NCI-H526 treated with DMSO at 0.1 percent for 48 hours (cell line): ENCODE measurements at regions not wholly inside any gene's neighbourhood (a gene's known extent, or its start where the extent isn't known, plus 50 kb on each side); places are given as distances from the start of the nearest gene placed in this dataset.
A peak's percentile ranks its signal among the peaks of the same experiment; 100 is the strongest.

Experiments used
- DNase-seq: peaks from one replicate; lab custom pipeline; 2025; lab: John Stamatoyannopoulos, UW

DNA sequence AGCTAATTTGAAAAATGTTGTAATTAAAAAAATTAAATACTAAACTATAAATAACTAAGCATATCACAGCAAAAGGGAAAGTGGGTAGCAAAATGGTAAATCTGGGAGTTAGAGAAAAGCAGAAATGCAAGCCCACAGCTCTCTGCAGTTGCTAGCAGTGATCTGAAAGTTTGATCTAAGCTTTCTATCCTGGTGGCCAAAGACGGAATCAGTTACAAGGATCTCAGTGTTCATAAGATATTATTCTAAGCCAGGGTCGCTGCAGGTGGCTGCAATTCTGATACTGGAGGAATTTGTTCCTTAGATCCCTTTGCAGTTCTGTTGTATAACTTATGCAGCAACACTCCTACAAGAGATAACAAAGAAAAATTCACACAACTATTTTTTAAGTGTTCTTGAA, 363.7 kb downstream of the SETD4 start:
- DNase-seq: no peak

DNA sequence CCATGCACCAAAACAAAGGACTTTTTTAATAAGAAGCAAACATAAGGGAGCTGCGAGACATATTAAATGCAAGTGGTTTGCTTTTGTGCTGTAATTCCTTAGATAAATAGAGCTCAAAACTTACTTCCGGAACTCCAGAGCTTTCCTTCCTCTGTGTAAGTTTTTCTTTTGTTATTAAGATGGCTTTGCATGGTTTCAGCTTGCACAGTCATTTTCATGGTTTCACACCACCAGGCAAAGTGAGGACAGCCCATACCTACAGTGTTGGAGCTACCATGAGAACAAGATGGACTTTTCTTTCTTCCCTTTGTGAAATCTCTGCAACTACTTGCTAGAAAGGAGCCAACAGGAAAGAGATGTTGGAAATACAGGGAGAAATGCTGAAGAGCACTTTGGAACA, 368.0 kb downstream of the SETD4 start:
- DNase-seq: no peak

DNA sequence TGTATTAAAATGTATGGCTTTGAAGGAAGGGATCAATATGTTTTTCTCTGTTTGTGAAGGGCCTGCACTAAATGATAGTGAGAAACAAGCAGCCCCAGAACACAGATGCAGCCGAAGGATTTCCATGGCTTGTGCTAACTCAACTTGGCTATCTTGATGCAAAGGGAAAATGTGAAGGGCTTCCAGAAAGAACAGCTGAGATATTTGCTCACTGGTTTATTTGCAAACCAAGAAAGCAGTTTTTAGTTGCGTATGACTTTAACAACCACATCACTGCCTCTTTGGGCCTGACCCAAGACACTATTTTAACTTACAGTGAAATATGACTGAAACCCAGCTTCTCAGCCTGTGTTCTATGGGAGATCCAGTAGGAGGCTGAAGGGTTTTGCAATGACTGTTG, 369.9 kb downstream of the SETD4 start:
- no peak for DNase-seq

DNA sequence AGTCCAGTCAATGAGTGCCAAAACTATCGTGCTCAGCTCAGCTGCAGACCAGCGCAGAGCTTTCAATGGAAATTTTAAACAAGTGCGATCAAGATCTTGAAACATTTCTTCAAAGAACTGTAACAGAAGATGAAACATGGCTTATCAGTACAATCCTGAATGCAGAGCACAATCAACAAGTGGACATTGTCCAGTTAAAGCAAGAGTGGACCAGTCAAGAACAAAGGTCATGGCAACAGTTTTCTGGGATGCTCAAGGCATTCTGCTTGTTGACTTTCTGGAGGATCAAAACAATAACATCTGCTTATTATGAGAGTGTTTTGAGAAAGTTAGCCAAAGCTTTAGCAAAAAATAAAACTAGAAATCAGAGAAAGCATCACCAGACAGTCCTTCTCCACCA, 374.2 kb downstream of the SETD4 start:
- DNase-seq: no peak

DNA sequence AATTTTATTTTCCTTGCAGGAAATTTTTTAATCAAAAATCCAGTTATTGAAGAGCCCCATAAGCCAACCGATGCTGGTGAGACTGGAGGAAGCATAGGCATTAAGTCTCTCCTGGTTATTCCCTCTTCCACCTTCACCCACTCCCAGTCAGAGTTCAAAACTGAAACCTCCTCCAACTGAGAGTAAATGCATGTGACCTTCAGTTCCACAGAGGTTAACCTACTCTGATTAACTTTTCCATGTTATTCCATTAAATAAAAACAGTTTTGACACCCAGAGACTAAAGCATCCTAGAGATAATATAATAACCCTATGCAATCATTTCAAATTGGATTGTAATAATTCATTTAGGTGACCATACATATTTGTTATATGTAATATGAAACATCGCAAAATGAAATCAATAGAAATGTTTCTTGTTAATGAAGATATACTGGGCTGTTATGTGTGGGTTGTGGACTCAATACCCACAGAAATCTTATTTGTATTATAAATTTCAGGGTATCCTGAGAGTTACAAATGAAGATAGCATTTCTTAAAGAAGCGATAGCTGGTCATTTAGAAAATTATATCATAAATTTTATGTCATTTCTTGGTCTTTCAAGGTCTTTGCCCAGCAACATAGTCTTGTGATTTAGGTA, 376.5 kb downstream of the SETD4 start:
- no peak for DNase-seq

DNA sequence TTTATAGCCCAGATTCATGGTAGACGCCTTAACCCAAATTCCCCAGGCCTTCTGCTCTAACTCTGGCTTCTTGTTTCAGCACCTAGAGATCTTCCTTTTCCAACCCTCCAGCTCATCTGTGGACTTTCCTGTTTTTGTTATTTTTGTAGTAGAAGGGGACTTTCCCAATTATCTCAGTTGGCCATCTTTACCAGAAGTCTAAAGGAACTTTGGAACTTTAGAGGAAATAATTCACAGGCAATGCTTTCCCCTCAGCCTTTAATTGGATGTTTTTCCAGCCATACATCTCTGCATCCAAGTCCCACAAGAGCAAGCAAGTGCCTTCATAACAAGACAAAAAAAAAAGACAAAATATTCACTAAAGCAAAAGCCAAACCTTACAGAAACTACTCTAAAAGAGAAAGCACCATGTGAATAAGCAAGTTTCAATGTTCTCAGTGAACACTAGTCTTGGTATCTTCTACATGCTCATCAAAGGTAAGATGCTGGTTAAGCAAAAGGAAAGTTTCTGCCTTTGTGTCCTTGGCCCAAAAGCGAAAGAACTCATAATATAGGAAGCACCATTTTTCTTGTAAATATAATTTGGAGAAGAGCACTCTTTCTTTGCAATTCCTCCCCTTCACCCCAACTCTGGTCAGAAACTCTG, 377.3 kb downstream of the SETD4 start:
- no peak for DNase-seq

DNA sequence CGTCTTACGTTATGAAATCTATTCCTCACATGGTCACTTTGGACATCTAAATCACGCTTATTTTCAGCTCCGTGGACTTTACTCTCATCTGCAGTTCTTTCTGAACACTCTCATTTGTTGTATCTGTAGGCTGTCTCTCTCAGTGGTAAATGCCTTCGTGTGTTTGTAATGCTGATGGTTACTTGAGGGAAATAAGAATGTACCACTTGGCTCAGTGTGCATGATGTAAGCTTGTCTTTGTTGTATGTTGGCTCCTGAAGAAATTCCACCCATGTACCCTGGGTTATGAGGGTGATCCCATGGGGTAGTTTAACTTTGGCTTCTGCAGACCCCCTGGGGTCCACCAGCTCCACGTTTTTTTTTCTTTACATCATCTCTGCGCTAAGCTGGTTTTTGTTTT, 378.4 kb downstream of the SETD4 start:
- no peak for DNase-seq

DNA sequence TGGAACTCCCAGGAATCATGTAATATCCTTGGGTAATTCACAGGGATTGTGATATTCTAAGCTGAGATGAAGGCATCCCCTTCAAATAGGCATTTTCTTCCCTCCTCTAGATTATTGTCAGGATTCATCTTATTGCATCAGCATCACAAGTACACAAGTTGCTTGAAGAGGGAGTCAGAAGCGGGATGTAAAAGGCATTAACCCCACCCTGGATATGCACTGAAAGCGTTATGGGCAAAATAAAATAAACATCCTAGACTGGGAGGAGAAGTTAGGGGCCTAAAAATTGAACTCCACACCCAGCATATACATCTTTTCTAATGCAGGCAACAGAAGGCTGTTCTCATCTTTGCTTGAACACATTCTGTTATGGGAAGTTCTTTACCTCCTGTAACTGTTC, 381.2 kb downstream of the SETD4 start:
- DNase-seq: no peak

DNA sequence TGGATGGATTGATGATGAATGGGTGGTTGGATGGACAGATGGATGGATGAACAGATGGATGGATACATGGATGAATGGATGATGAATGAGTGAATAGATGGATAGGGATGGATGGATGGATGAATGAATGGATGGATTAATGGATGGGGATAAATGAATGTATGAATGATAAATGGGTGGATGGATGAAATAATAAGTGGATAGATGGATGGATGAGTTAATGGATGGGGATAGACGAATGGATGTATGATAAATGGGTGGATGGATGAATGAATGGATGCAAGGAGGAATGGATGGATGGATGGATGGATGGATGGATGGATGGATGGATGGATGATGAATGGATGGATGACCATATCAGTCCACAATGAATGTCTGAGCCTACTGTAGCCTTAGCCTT, 381.9 kb downstream of the SETD4 start:
- DNase-seq: no peak

DNA sequence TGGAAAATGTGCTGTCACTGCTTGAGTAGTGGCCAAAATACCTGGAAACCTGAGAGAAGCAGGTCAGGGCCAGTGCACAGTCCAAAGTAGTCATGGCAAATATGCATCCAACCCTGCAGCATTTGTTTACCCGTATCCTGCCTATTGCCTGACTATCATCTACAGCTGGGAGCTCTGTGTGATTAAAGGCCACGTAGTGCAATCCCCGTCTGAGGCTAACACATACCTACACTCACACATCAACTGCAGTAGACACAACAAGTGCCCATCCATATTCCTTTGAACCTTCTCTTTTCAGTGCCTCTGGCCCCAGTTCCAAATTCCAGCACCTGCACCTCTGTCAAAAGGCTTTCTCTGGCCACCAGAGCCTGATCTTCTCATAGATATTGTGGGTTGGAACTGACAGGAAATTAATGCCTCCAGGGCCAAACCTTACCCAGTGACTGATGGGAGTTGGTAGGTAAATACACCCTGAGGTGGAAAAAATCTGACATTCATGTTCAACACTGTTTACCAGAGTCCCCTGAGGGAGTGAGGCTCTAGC, 383.0 kb downstream of the SETD4 start:
- DNase-seq: no peak

DNA sequence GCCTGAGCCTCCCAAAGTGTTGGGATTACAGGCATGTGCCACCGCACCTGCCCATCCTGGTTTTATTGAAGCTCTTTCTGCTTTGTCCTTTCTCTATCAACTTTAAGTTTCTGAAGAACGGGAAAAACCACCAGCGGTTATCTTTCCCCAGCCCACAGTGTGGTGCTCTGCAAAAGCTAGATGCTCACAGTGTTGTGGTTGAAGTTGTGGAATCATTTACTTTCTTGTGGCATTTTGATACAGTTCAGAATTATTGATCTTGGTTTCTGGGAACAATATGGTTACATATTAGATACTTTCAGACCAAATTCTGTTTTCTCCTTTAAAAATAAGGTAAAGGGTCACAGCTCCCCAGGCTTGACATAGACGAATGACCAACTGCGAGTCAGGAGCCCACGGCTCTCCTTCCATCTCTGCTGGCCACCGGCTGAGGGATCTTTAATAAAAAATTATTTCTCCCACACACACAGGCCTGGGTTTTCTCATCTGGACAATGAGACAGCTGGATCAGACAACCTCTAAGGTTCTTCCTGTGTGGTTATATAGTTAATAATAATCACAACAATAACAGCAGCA, 385.3 kb downstream of the SETD4 start:
- DNase-seq: no peak

DNA sequence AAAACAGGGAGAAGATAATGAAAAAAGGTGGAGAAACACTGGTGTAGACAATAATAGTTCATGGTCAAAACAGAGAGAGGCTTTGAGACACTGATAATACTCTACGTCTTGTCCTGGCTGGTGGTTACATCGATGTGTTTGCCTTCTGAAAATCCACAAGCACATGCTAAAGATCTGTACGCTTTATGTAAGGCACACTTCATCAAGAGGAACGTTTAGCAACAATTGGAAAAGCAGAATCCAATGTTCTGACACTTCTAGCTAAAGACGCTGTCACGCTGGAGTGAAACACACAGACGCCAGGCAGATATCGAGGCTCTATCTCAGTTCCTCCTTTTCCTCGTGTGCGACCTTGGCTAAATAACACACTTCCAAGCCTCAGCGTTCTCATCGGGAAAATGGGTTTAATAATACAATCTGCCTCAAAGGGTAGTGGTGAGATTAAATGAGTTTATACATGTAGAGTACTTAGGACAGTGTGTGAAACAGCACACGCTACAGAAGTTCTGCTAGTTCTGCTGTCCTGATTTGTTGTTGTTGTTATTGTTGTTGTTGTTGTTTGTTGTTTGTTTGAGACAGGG, 386.1 kb downstream of the SETD4 start:
- no peak for DNase-seq

DNA sequence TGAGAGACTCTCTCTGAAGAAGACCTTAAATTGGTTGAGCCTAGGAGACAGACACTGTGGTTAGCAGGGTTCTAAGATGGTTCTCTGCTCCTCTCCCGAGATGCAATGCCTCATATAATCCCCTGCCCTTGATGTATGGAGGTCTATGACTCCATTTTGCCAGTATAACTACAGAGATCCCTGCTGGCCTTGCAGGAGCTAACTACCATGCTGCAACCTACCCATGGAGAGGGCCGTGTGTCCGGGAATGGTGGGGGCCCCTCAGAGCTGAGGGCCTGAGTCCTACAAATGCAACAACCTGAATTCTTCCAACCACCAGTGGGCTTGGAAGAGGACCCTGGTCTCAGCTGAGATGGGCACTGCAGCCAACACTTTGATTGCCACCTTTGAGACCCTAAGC, 388.0 kb downstream of the SETD4 start:
- no peak for DNase-seq

DNA sequence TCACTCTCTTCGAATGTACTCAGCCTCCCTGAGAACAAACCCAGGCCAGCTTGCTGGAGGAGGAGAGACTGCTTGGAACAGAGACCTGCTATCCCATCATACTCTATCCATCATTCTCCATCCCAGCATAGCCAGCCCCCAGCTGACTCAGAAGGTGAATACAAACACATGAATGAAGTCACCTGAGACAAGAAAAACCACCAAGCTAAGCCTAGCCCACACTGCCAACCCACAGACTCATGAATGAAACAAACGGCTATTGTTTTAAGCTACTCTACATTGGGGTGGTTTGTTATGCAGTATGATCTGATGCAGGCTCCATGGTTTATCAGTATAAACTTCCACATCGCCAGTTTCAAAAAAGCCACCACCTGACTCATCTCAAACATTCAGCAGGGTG, 395.6 kb downstream of the SETD4 start:
- peak; percentile 82 for DNase-seq

DNA sequence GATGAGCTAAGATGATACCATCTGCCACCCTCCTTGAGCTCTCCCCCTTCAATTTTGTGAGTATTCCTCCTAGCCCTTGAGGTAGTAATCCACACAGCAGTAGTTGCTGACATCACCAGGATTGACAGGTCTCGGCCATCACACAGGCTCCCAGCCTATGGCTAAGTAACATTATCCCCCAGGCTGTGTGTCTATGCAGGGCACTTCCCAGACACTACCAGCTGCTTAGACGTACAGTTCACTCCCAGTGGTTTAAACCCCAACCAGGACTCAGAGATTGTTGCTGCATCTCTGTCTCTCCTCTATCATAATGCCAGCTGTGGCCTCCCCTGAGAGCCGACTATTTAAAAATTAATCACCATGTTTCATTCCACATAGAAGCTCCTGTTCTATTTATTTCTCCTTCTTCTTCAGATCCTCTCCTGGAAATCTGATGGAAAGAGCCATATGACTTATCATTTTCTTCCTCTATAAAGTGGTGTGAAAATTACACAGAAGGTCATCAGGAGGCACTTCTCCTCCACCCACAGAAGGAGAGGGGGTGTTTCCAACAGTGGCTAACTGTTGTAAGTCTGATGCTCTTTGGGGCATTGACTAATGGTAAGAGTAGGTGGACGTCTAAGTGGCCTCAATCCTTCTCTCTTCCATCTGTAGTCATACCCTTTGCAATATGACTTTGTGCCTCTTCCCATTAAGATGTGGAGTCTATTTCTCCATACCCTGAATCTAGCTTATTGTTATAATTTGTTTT, 396.3 kb downstream of the SETD4 start:
- no peak for DNase-seq

DNA sequence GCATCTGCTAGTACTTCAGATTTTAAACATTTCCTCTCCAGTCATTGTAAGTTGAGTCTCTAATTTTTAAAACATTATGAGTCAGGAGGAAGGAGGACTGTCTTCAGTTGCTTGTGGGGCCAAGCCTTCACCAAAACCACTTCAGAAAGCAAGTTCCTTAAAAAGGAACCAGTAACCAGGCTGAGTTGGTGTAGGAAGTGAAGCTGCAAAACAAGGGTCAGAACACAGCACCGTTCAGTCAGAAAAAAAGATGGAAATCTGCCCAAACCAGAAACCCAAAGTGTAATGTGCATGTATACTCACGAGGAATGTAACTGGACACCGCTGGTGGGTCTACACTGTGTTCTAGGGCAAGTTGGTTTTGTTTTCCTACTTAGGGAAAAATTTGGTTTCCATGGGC, 402.1 kb downstream of the SETD4 start:
- DNase-seq: no peak

DNA sequence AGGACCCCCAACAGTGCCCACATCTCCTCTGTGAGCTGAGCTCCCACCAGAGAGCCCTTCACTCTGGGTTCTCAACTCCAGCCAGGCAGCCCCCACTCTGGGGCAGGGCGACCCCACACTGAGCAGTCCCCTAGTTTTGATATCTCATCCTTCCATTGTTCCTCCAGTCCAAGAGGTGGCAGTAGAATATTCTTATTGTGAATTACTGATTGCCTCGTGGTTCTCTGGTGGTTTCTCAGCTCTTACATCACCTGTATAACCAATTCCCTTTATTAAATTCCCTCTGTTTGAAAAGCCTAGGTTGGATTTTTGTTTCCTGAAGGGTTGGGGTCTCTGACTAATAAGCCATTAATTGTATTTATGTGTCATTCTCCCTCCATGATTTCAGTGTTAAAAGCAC, 407.5 kb downstream of the SETD4 start:
- DNase-seq: no peak

DNA sequence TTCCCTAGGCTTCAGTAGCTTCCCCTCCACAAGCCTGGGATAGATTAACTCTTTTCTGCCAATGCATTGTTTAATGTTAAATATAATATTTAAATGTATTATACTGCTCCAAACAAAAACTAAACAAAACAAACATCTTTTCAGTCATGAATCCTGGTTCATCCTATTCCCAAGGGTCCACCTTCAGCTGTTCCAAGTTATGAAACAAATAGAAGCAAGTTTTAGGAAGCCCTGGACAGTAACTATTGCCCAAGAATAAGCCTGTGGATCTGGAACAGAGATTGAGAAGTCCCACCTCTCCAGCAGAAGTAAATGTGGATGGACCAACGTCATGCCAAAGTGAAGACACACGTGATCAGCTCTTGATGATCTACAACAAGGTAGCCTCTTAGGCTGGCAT, 408.1 kb downstream of the SETD4 start:
- DNase-seq: no peak

DNA sequence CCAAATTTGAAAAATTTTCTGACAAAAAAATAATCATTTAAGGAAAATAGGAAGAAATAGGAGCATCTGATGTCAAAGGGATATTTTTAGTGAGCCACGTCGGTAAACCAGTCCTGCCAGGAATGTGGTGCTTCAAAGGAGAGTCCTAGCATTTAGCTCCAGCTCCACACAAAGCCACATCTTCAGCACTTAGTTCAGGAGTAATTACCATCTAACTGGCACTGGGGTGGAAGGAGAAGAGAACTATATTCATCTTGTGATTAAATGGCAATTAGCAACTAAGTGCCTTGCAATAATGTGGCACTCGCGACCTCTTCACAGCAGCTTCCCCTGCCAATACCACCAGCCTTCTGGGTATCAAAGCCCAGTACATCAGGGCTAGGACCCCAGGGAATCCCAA, 409.1 kb downstream of the SETD4 start:
- no peak for DNase-seq

DNA sequence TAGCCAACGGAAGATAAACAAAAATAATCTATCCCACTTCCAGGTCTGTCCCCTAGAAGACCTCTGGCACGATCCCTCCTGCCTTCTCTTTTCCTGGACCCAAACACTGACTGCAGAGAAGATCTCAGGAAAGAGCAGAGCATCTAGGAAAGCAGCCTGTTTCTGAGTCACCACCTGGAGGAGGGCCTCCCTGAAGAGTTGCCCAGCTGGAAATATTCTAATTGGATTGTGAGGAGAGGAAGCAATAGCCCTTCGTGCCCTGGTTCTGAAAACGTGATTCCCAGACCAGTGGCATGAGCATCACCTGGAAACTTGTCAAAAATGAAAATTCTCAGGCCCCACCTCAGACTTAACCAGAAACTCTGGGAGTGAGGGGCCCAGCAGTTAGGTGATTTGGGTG, 411.1 kb downstream of the SETD4 start:
- DNase-seq: no peak

DNA sequence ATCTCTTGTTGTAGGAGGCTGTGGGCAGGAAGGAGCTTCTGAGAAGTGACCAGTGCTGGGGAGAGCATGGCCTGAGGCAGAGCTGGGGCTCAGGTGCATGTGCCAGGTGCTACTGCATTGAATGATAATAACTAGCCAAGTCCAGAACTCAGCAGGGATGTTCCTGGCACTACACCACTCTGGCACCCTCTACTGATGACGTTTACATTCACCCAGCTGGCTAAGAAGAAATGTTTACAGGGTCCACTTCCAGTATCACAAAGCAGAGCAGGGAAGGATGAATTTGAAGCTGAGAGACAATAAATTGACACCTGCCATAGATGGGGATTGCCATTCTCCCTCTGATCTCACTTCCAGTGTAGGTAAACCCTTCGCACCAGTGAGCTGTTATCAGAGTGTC, 411.8 kb downstream of the SETD4 start:
- DNase-seq: peak; percentile 18

DNA sequence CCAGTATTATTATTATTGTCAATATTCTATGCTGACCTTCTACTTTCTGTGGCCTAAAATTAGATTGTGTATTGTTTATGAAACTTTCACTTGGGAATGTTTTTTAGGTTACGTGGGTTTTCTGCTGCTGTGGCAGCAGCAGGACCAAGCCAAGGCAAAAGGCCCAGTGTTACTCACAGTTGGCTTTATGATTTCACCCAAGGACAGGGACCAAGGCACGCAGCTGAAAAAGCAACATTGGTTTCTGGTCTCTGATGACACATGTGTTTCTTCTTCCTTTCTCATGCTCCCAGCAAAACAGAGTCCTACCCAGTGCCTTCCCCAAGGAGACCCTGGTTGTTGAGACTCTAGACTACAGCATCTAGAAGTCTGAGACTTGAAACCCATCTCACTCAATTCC, 413.7 kb downstream of the SETD4 start:
- DNase-seq: no peak

DNA sequence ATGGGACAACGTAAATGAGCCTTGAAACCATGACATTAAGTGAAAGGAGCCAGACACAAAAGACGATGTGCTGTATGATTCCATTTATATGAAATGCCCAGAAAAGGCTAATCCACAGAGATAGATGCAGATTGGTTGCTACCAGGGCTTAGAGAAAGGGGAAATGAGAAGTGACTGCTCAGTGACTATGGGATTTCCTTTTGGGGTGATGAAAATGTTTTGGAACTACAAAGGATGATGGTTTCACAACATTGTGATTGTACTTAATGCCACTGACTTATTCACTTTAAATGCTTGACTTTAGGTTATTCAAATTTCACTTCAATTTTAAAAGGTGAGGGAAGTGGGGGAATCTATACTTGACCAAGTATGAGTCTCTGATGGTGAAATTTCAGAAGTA, 414.3 kb downstream of the SETD4 start:
- no peak for DNase-seq
